ENCODE measurements at regions not wholly inside any gene's neighbourhood (a gene's known extent, or its start where the extent isn't known, plus 50 kb on each side); places are given as distances from the start of the nearest gene placed in this dataset.
"Not testable (repeated sequence)": the region's sequence is repeated elsewhere in the genome, so short reads cannot be mapped to it uniquely, and the experiment has no call there.

GRCh38 chr11:24086921-24087320, 409.9 kb upstream of the LUZP2 start:
- DNase-seq (ENCODE audit: insufficient read length, low spot score) (no peak), FAIRE-seq (no peak)

- FAIRE-seq (no peak), DNase-seq (ENCODE audit: insufficient read length, low spot score) (no peak)
Observed at GRCh38 chr11:24091594-24091993, 405.3 kb upstream of the LUZP2 start.

GRCh38 chr11:24093375-24093774, 403.5 kb upstream of the LUZP2 start:
- FAIRE-seq (no peak), DNase-seq (ENCODE audit: insufficient read length, low spot score) (no peak)

GRCh38 chr11:24108609-24109008, 388.2 kb upstream of the LUZP2 start:
- DNase-seq (ENCODE audit: insufficient read length, low spot score) (no peak), FAIRE-seq (no peak)

GRCh38 chr11:24122291-24122690, 374.6 kb upstream of the LUZP2 start:
- FAIRE-seq, result no peak

GRCh38 chr11:24124876-24125275, 372.0 kb upstream of the LUZP2 start:
- FAIRE-seq (no peak), DNase-seq (ENCODE audit: insufficient read length, low spot score) (no peak)

More at GRCh38 chr11:24122291-24122690, 374.6 kb upstream of the LUZP2 start:
- no peak for DNase-seq (ENCODE audit: insufficient read length, low spot score)

- FAIRE-seq, result no peak
- DNase-seq (ENCODE audit: insufficient read length, low spot score), result no peak
Observed at GRCh38 chr11:24131698-24132097, 365.2 kb upstream of the LUZP2 start.

- FAIRE-seq, result no peak
- no peak for DNase-seq (ENCODE audit: insufficient read length, low spot score)
Observed at GRCh38 chr11:24132471-24132870, 364.4 kb upstream of the LUZP2 start.

GRCh38 chr11:24134879-24135589, 361.8 kb upstream of the LUZP2 start:
- DNase-seq (ENCODE audit: insufficient read length, low spot score) (no peak), FAIRE-seq (no peak)

GRCh38 chr11:24142062-24142461, 354.8 kb upstream of the LUZP2 start:
- no peak for FAIRE-seq
- DNase-seq (ENCODE audit: insufficient read length, low spot score), result no peak

- DNase-seq (ENCODE audit: insufficient read length, low spot score) (no peak), FAIRE-seq (no peak)
Observed at GRCh38 chr11:24145411-24145810, 351.4 kb upstream of the LUZP2 start.

- no peak for DNase-seq (ENCODE audit: insufficient read length, low spot score)
- no peak for FAIRE-seq
Observed at GRCh38 chr11:24153337-24153736, 343.5 kb upstream of the LUZP2 start.

GRCh38 chr11:24155792-24156191, 341.1 kb upstream of the LUZP2 start:
- DNase-seq (ENCODE audit: insufficient read length, low spot score), result no peak

GRCh38 chr11:24157316-24157715, 339.5 kb upstream of the LUZP2 start:
- DNase-seq (ENCODE audit: insufficient read length, low spot score) (no peak), FAIRE-seq (no peak)

More at GRCh38 chr11:24155792-24156191, 341.1 kb upstream of the LUZP2 start:
- no peak for FAIRE-seq

GRCh38 chr11:24161587-24161986, 335.3 kb upstream of the LUZP2 start:
- no peak for FAIRE-seq
- DNase-seq (ENCODE audit: insufficient read length, low spot score), result no peak

GRCh38 chr11:24163146-24163545, 333.7 kb upstream of the LUZP2 start:
- DNase-seq (ENCODE audit: insufficient read length, low spot score) (no peak), FAIRE-seq (no peak)

GRCh38 chr11:24163841-24164240, 333.0 kb upstream of the LUZP2 start:
- no peak for FAIRE-seq

GRCh38 chr11:24171869-24172268, 325.0 kb upstream of the LUZP2 start:
- FAIRE-seq, result no peak
- DNase-seq (ENCODE audit: insufficient read length, low spot score), result no peak

More at GRCh38 chr11:24163841-24164240, 333.0 kb upstream of the LUZP2 start:
- DNase-seq (ENCODE audit: insufficient read length, low spot score), result no peak

GRCh38 chr11:24181395-24182047, 315.3 kb upstream of the LUZP2 start:
- DNase-seq (ENCODE audit: insufficient read length, low spot score) (no peak), FAIRE-seq (no peak)

- not testable (repeated sequence) for FAIRE-seq; DNase-seq (ENCODE audit: insufficient read length, low spot score)
Observed at GRCh38 chr11:24185535-24185934, 311.3 kb upstream of the LUZP2 start.

GRCh38 chr11:24196733-24197132, 300.1 kb upstream of the LUZP2 start:
- FAIRE-seq, result no peak
- DNase-seq (ENCODE audit: insufficient read length, low spot score), result no peak

GRCh38 chr11:24198481-24198880, 298.4 kb upstream of the LUZP2 start:
- DNase-seq (ENCODE audit: insufficient read length, low spot score) (no peak), FAIRE-seq (no peak)
